SK-N-DZ (cell line): ENCODE measurements at regions not wholly inside any gene's neighbourhood (a gene's known extent, or its start where the extent isn't known, plus 50 kb on each side); places are given as distances from the start of the nearest gene placed in this dataset.
"Not testable (repeated sequence)": the region's sequence is repeated elsewhere in the genome, so short reads cannot be mapped to it uniquely, and the experiment has no call there.

ENCODE experiments used
- DNase-seq: peaks from one replicate; pipeline ENCODE4 v3.0.0-alpha.2; 2015; ENCODE audit warnings: low spot score

DNA sequence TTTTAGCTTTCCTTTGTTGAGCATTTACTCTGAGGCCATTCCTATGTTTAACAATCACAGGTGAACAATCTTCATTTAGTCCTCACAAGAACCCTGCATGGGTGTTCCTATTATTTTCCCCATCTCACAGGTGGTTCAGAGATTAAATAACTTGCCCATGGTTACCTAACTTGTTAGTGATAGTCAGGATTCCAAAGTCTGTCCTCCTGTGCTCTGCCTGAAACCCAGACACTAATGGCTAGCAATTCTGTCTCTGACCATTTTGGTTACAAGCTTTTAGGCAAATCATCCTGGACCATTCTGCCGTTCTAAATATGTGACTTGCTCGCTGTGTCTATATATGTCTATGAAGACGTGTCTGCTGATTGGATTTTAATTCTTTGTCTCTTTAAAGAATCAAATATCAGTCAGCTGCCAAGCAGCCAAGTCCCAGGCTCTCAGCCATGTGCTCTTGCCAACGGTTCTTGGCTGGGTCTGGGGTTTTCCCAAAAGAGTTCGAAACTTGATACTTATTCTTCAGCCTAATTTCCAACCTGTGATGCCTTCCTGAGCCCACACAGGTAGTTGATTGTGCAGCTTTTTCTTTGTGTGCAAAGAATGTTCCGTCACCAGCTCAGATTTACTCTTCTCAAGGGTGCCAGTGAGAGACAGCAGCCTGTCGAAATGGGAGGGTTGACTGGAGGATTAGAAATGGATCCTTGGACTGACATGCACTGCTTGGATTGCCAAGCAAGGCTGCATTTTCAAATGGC, 121.7 kb downstream of the NREP start:
- DNase-seq = no peak

GRCh38 chr5:111631328-111631727, 119.0 kb upstream of the STARD4 start:
- no peak for DNase-seq

DNA sequence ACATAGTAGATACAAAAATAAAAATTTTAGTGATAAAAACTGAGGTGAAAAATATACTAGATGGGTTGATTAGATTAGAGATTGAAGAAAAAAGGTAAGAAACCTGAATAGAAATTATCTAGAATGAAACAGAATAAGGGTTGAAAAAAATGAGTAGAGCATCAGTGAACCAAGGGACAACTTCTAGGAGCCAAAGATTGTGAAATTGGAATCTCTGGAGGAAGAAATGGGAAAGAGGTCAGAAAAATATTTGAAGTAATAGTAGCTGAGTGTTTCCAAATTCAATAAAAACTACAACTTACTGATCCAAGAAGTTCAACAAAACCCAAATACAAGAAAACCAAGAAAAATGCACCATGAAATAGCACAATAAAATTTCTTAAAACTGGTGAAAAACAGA, 116.6 kb upstream of the STARD4 start:
- DNase-seq = no peak

- DNase-seq = no peak
Observed at GRCh38 chr5:111627862-111628261, 115.5 kb upstream of the STARD4 start.

DNA sequence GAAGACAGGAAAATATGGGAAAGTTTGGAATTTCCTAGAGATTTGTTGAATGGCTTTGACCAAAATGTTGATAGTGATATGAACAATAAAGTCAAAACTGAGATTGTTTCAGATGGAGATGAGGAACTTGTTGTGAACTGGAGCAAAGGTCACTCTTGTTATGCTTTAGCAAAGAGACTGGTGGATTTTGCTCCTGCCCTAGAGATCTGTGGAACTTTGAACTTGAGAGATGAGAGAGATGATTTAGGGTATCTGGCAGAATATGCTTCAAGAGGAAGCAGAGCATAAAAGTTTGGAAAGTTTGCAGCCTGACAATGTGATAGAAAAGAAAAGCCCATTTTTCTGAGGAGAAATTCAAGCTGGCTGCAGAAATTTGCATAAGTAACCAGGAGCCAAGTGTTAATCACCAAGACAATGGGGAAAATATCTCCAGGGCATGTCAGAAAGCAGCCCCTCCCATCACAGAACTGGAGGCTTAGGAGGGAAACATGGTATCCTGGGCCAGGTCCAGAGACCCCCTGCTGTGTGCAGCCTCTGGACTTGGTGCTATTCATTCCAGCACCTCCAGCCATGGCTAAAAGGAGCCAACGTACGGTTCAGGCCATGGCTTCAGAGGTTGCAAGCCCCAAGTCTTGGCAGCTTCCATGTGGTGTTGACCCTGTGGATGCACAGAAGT, 114.3 kb upstream of the STARD4 start:
- DNase-seq = no peak

GRCh38 chr5:111618623-111619271, 106.4 kb upstream of the STARD4 start:
- no peak for DNase-seq

DNA sequence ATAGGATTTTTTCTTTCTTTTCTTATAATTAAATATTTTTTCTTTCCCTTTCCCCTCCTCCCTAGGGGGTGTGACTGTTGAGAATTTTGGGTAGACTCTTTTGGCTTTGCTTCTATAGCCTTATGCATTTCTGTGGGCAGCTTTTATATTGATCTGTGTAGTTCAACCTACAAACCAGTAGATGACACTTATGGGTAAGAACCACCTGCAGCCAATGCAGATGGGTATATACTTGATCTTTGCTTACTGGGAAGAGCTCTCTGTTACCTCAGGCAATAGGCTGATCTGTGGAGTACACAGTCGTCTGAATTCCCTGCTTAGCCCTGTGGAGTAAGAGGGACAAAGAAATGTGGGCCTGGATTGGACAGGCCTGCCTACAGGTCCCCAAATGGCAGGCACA, 102.7 kb upstream of the STARD4 start:
- no peak for DNase-seq

- not testable (repeated sequence) for DNase-seq
Observed at GRCh38 chr5:111612013-111612630, 99.8 kb upstream of the STARD4 start.

DNA sequence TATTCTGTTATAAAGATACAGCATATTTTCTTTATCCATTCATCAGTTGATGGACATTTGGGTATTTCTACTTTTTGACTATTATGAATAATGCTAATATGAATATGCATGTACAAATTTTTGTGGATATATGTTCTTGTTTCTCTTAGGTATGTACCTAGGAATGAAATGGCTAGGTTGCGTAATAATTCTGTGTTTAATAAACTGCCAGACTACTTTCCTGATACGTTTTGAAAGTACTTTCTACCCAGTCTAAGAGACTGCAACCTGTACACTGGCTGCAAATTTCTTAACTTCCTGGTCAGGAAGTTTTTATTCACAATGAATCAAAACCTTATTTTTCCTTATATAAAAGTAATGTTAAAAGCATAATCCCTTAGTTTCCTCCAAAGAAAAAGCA, 93.9 kb upstream of the STARD4 start:
- DNase-seq = no peak

DNA sequence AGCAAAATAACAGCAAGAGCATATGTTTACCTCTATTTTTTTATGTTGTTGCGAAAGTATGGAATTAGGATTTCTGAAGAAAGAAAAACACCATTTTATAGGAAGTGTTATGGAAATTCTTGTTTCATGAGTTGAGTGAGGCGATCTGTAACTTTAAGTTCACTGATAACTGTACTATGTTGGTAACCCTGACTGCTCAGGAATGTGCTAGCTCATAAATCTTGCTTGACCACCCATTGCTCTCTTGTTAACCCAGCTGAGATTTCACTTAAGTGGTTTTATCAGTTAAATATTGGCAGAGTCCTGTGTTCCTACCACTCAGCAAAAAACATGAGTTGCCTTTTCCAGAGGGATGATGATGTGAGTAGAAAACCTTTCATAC, 91.1 kb upstream of the STARD4 start:
- DNase-seq = no peak

DNA sequence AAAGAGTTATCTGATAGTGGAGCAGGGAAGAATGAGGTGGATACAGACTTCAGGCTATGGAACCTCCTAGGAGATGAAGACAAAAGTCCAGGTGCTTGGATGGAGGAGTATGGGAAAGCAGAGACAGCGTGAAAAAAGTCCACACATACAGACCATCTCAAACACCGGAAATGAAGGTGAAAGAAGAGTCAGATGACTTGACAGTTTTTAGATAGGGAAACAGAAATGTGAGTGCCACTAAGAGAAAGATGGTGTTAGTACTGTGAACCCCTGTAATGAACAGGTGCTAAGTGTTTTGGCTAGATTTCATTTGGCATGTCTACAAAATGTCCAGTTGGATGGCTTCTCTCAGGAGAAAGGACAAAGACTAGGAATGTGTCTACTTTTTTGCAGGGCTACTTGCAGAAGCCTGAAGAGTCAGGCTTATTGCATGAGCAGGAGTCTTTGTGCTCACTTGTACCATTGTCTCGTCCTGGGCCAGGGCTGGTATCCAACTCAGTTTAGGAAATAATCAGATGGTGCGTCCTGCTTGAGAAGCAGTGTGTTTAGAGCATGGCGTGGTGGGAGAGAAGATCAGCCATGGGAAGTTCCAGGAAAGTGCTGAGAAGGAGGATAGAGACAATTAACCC, 90.6 kb upstream of the STARD4 start:
- DNase-seq = no peak

DNA sequence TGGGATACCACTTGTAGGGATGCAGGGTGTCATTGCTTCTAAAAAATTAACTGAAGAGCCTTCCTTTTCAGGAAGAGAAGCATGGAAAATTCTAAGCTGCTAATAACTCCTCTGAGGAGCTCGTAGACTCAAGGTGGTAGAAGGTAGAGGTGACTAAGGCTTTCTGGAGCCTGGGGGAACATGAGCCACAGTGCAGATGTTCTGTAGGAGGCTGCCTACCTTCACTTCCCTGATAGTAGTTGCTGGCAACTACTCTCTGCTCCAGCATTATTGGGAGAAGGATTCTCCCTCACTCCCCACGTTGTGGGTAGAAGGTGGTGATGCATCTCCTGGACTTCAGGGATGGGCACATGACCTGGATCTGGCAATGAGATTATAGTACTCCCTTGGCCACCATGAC, 86.7 kb upstream of the STARD4 start:
- DNase-seq = no peak

DNA sequence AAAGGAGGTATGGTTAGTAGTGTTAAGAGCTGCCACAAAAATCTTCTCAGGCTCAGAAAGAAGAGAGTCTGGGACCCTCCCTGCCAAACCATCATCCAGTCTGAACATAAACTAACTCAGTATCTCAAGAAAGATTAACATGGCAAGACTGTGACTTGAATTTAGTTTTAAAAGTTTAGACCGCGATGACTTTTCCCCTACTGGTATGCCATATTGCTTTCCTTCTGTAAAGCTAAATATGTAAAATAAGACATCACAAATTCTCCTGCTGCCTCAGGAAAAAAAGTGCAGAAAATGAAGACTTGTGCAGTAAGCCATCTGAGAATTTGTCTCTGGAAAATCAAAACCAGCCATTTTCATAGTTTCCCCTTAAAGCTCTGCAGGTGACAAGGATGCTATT, 85.2 kb upstream of the STARD4 start:
- DNase-seq = no peak

GRCh38 chr5:111596705-111597104, 84.4 kb upstream of the STARD4 start:
- DNase-seq = no peak

GRCh38 chr5:111595425-111595824, 83.1 kb upstream of the STARD4 start:
- no peak for DNase-seq

GRCh38 chr5:111589316-111589715, 77.0 kb upstream of the STARD4 start:
- DNase-seq = no peak

DNA sequence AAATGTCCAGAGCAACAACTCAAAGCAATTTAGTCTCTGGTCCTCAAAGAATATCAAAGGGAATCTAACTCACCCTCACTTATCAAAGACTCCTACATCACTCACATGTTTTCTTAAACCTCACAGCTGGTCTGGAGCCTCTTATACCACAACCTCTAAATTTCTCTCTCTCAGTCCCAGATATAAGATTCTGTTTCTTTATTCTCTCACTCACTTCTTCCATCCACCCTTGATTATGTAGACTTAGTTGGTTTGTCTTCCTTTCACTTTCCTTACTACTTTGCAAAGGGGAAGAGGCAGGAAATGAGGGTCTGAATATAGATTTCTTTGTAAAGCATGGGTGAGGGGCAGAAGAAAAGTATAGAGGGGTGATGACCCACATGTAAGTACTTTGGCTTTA, 75.4 kb upstream of the STARD4 start:
- no peak for DNase-seq

- no peak for DNase-seq
Observed at GRCh38 chr5:111585946-111586345, 73.6 kb upstream of the STARD4 start.

GRCh38 chr5:111585291-111585690, 73.0 kb upstream of the STARD4 start:
- no peak for DNase-seq

DNA sequence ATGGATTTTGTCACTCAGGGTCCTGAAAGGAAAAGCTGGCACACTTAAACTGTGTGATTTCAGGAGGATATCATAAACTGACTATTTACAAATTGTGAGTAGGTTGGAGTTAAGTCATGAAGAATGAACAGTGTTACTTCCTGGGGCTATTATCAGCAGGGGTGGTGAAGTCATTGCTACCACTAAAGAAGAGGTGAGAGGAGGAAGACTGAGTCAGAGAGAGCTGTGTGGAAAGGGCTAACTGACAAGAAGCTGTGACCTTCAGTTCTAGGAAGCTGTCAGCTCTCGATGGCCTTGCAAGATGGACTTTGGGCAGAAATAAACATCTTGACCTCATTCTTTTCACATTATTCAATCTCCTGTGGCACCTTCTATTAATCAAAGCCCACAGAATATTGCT, 72.3 kb upstream of the STARD4 start:
- DNase-seq = no peak

- DNase-seq = no peak
Observed at GRCh38 chr5:111583758-111584203, 71.4 kb upstream of the STARD4 start.
